HL-60/S4 treated with phorbol 12-myristate 13-acetate at 8.2 ng/mL for 4 days and 3 days (cell line): ENCODE measurements at regions not wholly inside any gene's neighbourhood (a gene's known extent, or its start where the extent isn't known, plus 50 kb on each side); places are given as distances from the start of the nearest gene placed in this dataset.

ENCODE experiments used
- in situ Hi-C: fragments of 300-500 bp; cut with MboI; formaldehyde crosslinking; loops from 2 replicates; pipeline ENCODE4 v1.15.0; 2022; ENCODE audit warnings: low sequenced_read_pairs

GRCh38 chr10:78312197-78313047, 278.8 kb downstream of the RPS24 start:
- in situ Hi-C loops = no loop called here

GRCh38 chr10:78313048-78313381, 279.4 kb downstream of the RPS24 start:
- in situ Hi-C loops = no loop called here

- in situ Hi-C loops = no loop called here
Measured at GRCh38 chr10:78313636-78314035, 280.0 kb downstream of the RPS24 start.

- in situ Hi-C loops = no loop called here
Measured at GRCh38 chr10:78314651-78315050, 281.0 kb downstream of the RPS24 start.

GRCh38 chr10:78316451-78316931, 282.8 kb downstream of the RPS24 start:
- in situ Hi-C loops = no loop called here

GRCh38 chr10:78318305-78318704, 284.6 kb downstream of the RPS24 start:
- in situ Hi-C loops = no loop called here

- in situ Hi-C loops = no loop called here
Measured at GRCh38 chr10:78319371-78319770, 285.7 kb downstream of the RPS24 start.

GRCh38 chr10:78319841-78320240, 286.2 kb downstream of the RPS24 start:
- in situ Hi-C loops = no loop called here

GRCh38 chr10:78320506-78320905, 286.8 kb downstream of the RPS24 start:
- in situ Hi-C loops = no loop called here

GRCh38 chr10:78321000-78321399, 287.3 kb downstream of the RPS24 start:
- in situ Hi-C loops = no loop called here

GRCh38 chr10:78321500-78321899, 287.8 kb downstream of the RPS24 start:
- in situ Hi-C loops = no loop called here

GRCh38 chr10:78326372-78326771, 292.7 kb downstream of the RPS24 start:
- in situ Hi-C loops = no loop called here

- in situ Hi-C loops = no loop called here
Measured at GRCh38 chr10:78327778-78328591, 294.3 kb downstream of the RPS24 start.

GRCh38 chr10:78328592-78329404, 295.1 kb downstream of the RPS24 start:
- in situ Hi-C loops = no loop called here

- in situ Hi-C loops = no loop called here
Measured at GRCh38 chr10:78330884-78331283, 297.2 kb downstream of the RPS24 start.

- in situ Hi-C loops = no loop called here
Measured at GRCh38 chr10:78331391-78331922, 297.8 kb downstream of the RPS24 start.

- in situ Hi-C loops = no loop called here
Measured at GRCh38 chr10:78332012-78332411, 298.3 kb downstream of the RPS24 start.

- in situ Hi-C loops = no loop called here
Measured at GRCh38 chr10:78332657-78333056, 299.0 kb downstream of the RPS24 start.

GRCh38 chr10:78333362-78334143, 299.9 kb downstream of the RPS24 start:
- in situ Hi-C loops = no loop called here

GRCh38 chr10:78335371-78335690, 301.7 kb downstream of the RPS24 start:
- in situ Hi-C loops = no loop called here
